MM.1S (cell line): ENCODE measurements at regions not wholly inside any gene's neighbourhood (a gene's known extent, or its start where the extent isn't known, plus 50 kb on each side); places are given as distances from the start of the nearest gene placed in this dataset.

Experiments used
- DNase-seq: peaks from one replicate; pipeline ENCODE4 v3.0.0-alpha.2; 2015
- H2AFZ ChIP-seq: fragments of 300-600 bp; sonication (generic); 2 replicates; pipeline ENCODE4 v1.6.0; 2016; ENCODE audit warnings: antibody characterized with exemption, low read length
- H3F3A ChIP-seq: fragments of 300-600 bp; sonication (generic); 2 replicates; pipeline ENCODE4 v1.6.1; 2016; ENCODE audit warnings: mild to moderate bottlenecking, antibody characterized with exemption, low read length, moderate library complexity, mixed read lengths; ENCODE audit not compliant: insufficient read depth
- H3K27ac ChIP-seq: fragments of 300-600 bp; sonication (generic); 2 replicates; pipeline ENCODE4 v1.5.1; 2016; ENCODE audit warnings: mild to moderate bottlenecking, low read length
- H3K27me3 ChIP-seq: fragments of 300-600 bp; sonication (generic); replicated peaks from 2 replicates; pipeline ENCODE4 v1.6.0; 2016; ENCODE audit warnings: low read length; ENCODE audit not compliant: insufficient read depth
- H3K36me3 ChIP-seq: fragments of 300-600 bp; sonication (generic); replicated peaks from 2 replicates; pipeline ENCODE4 v1.6.1; 2016; ENCODE audit warnings: mild to moderate bottlenecking, low read length, mixed read lengths; ENCODE audit not compliant: insufficient read depth
- H3K4me1 ChIP-seq: fragments of 300-600 bp; sonication (generic); 2 replicates; pipeline ENCODE4 v1.6.1; 2016; ENCODE audit warnings: low read length, mixed read lengths
- H3K4me2 ChIP-seq: fragments of 300-600 bp; sonication (generic); 2 replicates; pipeline ENCODE4 v1.6.0; 2016; ENCODE audit warnings: low read depth, low read length
- H3K4me3 ChIP-seq: fragments of 300-600 bp; sonication (generic); 2 replicates; pipeline ENCODE4 v1.5.1; 2016; ENCODE audit warnings: low read length, mixed read lengths
- H3K79me2 ChIP-seq: fragments of 300-600 bp; sonication (generic); 2 replicates; pipeline ENCODE4 v1.6.1; 2016; ENCODE audit warnings: mixed run types, low read length, mixed read lengths
- H3K9ac ChIP-seq: fragments of 300-600 bp; sonication (generic); 2 replicates; pipeline ENCODE4 v1.6.1; 2016; ENCODE audit warnings: low read length, mixed read lengths
- H3K9me2 ChIP-seq: fragments of 300-600 bp; sonication (generic); replicated peaks from 2 replicates; pipeline ENCODE4 v1.6.1; 2016; ENCODE audit warnings: mild to moderate bottlenecking, low read length, mixed read lengths; ENCODE audit not compliant: insufficient read depth
- H3K9me3 ChIP-seq: fragments of 300-600 bp; sonication (generic); replicated peaks from 2 replicates; pipeline ENCODE4 v1.6.1; 2016; ENCODE audit warnings: mild to moderate bottlenecking, low read length, mixed read lengths; ENCODE audit not compliant: insufficient read depth
- H4K20me1 ChIP-seq: fragments of 300-600 bp; sonication (generic); 2 replicates; pipeline ENCODE4 v1.6.1; 2016; ENCODE audit warnings: mild to moderate bottlenecking, low read length, moderate library complexity, mixed read lengths; ENCODE audit not compliant: insufficient read depth
- CTCF ChIP-seq: fragments of 300-600 bp; sonication (generic); IDR thresholded peaks from 2 replicates; pipeline ENCODE4 v1.5.1; 2016; ENCODE audit warnings: antibody characterized with exemption, low read length, mixed read lengths
- EZH2 ChIP-seq: fragments of 300-600 bp; sonication (generic); optimal IDR thresholded peaks from 2 replicates; pipeline ENCODE3; 2017; ENCODE audit warnings: low read depth, mild to moderate bottlenecking, antibody characterized with exemption, low read length, mixed read lengths
- EZH2phosphoT487 ChIP-seq: fragments of 300-600 bp; sonication (generic); IDR thresholded peaks from 2 replicates; pipeline ENCODE4 v1.6.1; 2018; ENCODE audit warnings: antibody characterized with exemption, low read length

GRCh38 chr4:150002561-150002960 is 75.7 kb upstream of the DCLK2 start:
- no peaks in the 10 kb centered on the region for H3K9me3 ChIP-seq
- no peak for DNase-seq
- H3K36me3 ChIP-seq: no peaks in the 10 kb centered on the region
- no peaks in the 10 kb centered on the region for H3K79me2 ChIP-seq
- no peak overlapping the region for H3K4me3 ChIP-seq
- H3K27ac ChIP-seq: no peak overlapping the region
- no peak overlapping the region for H3K4me2 ChIP-seq
- H3F3A ChIP-seq: no peaks in the 10 kb centered on the region
- no peaks in the 10 kb centered on the region for H4K20me1 ChIP-seq
- no peaks in the 10 kb centered on the region for H3K9me2 ChIP-seq
- no peak overlapping the region for H3K9ac ChIP-seq
- peaks cover 13% of the 10 kb centered on the region for H3K4me1 ChIP-seq
- TF ChIP-seq EZH2 (no peak), CTCF (no peak), EZH2phosphoT487 (no peak)
- no peaks in the 10 kb centered on the region for H3K27me3 ChIP-seq
- H2AFZ ChIP-seq: no peak overlapping the region

GRCh38 chr4:150004481-150004880 is 73.8 kb upstream of the DCLK2 start:
- Histone ChIP-seq H3K9me2 (no peaks in the 10 kb centered on the region), H3F3A (no peaks in the 10 kb centered on the region), H3K27ac (no peak overlapping the region), H3K36me3 (no peaks in the 10 kb centered on the region), H3K9ac (no peak overlapping the region), H4K20me1 (no peaks in the 10 kb centered on the region), H3K79me2 (no peaks in the 10 kb centered on the region), H3K4me1 (0 out of 2 replicates have a peak, but pooled peaks cover 5% of the 10 kb centered on the region), H3K4me3 (no peak overlapping the region), H3K4me2 (no peak overlapping the region), H2AFZ (no peak overlapping the region), H3K27me3 (no peaks in the 10 kb centered on the region), H3K9me3 (no peaks in the 10 kb centered on the region)
- DNase-seq: no peak
- TF ChIP-seq EZH2: no peak
- no peak for TF ChIP-seq EZH2phosphoT487
- no peak for TF ChIP-seq CTCF

DNA sequence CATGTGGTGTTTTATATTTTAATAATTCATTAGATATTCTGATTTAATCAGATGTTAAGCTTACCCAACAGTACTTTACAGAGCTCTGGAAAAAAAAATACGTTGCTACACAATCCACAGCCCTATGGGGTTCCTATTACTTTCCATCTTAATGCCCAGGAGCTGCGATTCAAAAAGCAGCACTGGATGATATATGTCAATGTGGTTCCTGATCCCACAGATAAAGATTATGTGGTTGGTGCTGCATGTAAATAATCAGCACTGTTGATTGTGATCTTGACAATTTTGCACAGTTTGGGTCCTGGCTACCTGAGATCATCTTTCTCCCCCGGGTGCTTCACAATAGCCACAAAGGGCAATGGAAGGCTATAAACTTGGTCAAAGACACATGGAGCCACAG is 72.7 kb upstream of the DCLK2 start:
- Histone ChIP-seq H2AFZ (no peak overlapping the region), H3K4me1 (no peaks in the 10 kb centered on the region), H3K9me3 (no peaks in the 10 kb centered on the region), H3K27me3 (no peaks in the 10 kb centered on the region), H3K27ac (no peak overlapping the region), H3K9ac (no peak overlapping the region), H3K36me3 (no peaks in the 10 kb centered on the region), H3F3A (no peaks in the 10 kb centered on the region), H3K9me2 (no peaks in the 10 kb centered on the region), H4K20me1 (no peaks in the 10 kb centered on the region), H3K4me3 (no peak overlapping the region), H3K79me2 (no peaks in the 10 kb centered on the region), H3K4me2 (no peak overlapping the region)
- DNase-seq: no peak
- TF ChIP-seq CTCF (no peak), EZH2 (no peak), EZH2phosphoT487 (no peak)
